DOHH2 (cell line): ENCODE measurements at regions not wholly inside any gene's neighbourhood (a gene's known extent, or its start where the extent isn't known, plus 50 kb on each side); places are given as distances from the start of the nearest gene placed in this dataset.

Experiments used
- H3F3A ChIP-seq: fragments of 200-600 bp; sonication (generic), shearing (Covaris generic); 2 replicates; pipeline ENCODE4 v1.6.0; 2016; ENCODE audit warnings: antibody characterized with exemption, mild to moderate bottlenecking; ENCODE audit not compliant: control insufficient read depth, insufficient read depth
- H3K27ac ChIP-seq: fragments of 200-600 bp; sonication (generic); 2 replicates; pipeline ENCODE4 v1.5.1; 2014; ENCODE audit warnings: low read depth, mild to moderate bottlenecking, low read length, moderate library complexity
- H3K27me3 ChIP-seq: fragments of 200-600 bp; sonication (generic); 2 replicates; pipeline ENCODE4 v1.6.1; 2014; ENCODE audit warnings: mild to moderate bottlenecking, low read length, mixed read lengths; ENCODE audit not compliant: control insufficient read depth
- H3K36me3 ChIP-seq: fragments of 200-600 bp; sonication (generic); 2 replicates; pipeline ENCODE4 v1.6.1; 2014; ENCODE audit warnings: mild to moderate bottlenecking, low read length, moderate library complexity, mixed read lengths; ENCODE audit not compliant: control insufficient read depth
- H3K4me1 ChIP-seq: fragments of 200-600 bp; sonication (generic); 2 replicates; pipeline ENCODE4 v1.6.1; 2014; ENCODE audit warnings: mild to moderate bottlenecking, low read length, mixed read lengths; ENCODE audit not compliant: control insufficient read depth
- H3K4me2 ChIP-seq: fragments of 200-600 bp; sonication (generic); 2 replicates; pipeline ENCODE4 v1.6.0; 2014; ENCODE audit warnings: mild to moderate bottlenecking, low read length, moderate library complexity
- H3K4me3 ChIP-seq: fragments of 200-600 bp; sonication (generic); 2 replicates; pipeline ENCODE4 v1.5.1; 2014; ENCODE audit warnings: mild to moderate bottlenecking, low read length, mixed read lengths
- H3K79me2 ChIP-seq: fragments of 200-600 bp; sonication (generic); 2 replicates; pipeline ENCODE4 v1.6.1; 2014; ENCODE audit warnings: mild to moderate bottlenecking, low read length, mixed read lengths; ENCODE audit not compliant: control insufficient read depth
- H3K9me2 ChIP-seq: fragments of 200-600 bp; sonication (generic); replicated peaks from 2 replicates; pipeline ENCODE4 v1.6.1; 2014; ENCODE audit warnings: mild to moderate bottlenecking, low read length, mixed read lengths; ENCODE audit not compliant: control insufficient read depth
- H3K9me3 ChIP-seq: fragments of 200-600 bp; sonication (generic); 2 replicates; pipeline ENCODE4 v1.6.1; 2014; ENCODE audit warnings: antibody characterized with exemption, low read length, mixed read lengths; ENCODE audit not compliant: control insufficient read depth, insufficient read depth
- H4K20me1 ChIP-seq: fragments of 200-600 bp; sonication (generic); 2 replicates; pipeline ENCODE4 v1.6.0; 2014; ENCODE audit warnings: low read depth, mild to moderate bottlenecking, antibody characterized with exemption, low read length, moderate library complexity; ENCODE audit not compliant: control insufficient read depth, insufficient read depth
- EZH2phosphoT487 ChIP-seq: fragments of 200-600 bp; sonication (generic); IDR thresholded peaks from 2 replicates; pipeline ENCODE4 v1.6.1; 2017; ENCODE audit warnings: borderline replicate concordance, mild to moderate bottlenecking, antibody characterized with exemption, low read length, moderate library complexity, mixed read lengths
- TF ChIP-seq, protein P1 (sequence below): fragments of 200-600 bp; sonication (generic); IDR thresholded peaks from one replicate; pipeline ENCODE4 v1.5.1; 2014; ENCODE audit warnings: antibody characterized with exemption, mild to moderate bottlenecking, low read depth, low read length; ENCODE audit not compliant: poor library complexity, severe bottlenecking

DNA sequence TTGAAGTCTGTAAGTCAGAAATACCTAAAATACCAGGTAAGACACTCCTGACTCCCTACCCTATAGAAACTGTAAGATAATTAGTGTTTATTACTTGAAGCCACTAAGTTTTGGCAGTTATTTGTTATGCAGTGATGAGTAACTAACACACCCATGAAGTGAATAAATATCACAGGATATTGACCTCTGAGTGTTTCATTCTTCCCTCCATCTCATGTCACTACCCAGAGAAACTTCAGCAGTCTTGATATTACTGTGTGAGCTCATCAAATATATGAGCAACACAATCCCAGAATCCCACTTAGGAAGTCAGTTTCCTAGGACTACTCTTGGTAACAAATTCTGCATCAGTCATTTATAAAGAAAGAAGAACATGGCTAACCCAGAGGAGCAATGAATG is 529.7 kb downstream of the FBXO15 start:
- Histone ChIP-seq H3K36me3 (no peaks in the 10 kb centered on the region), H3K27ac (no peak overlapping the region), H3F3A (no peaks in the 10 kb centered on the region), H3K4me2 (no peak overlapping the region), H3K4me1 (no peaks in the 10 kb centered on the region), H3K9me2 (no peaks in the 10 kb centered on the region; the same call in 1 of the 2 replicates), H4K20me1 (no peaks in the 10 kb centered on the region), H3K79me2 (no peaks in the 10 kb centered on the region), H3K9me3 (no peaks in the 10 kb centered on the region), H3K4me3 (no peak overlapping the region), H3K27me3 (no peaks in the 10 kb centered on the region)
- TF ChIP-seq, protein P1, sequence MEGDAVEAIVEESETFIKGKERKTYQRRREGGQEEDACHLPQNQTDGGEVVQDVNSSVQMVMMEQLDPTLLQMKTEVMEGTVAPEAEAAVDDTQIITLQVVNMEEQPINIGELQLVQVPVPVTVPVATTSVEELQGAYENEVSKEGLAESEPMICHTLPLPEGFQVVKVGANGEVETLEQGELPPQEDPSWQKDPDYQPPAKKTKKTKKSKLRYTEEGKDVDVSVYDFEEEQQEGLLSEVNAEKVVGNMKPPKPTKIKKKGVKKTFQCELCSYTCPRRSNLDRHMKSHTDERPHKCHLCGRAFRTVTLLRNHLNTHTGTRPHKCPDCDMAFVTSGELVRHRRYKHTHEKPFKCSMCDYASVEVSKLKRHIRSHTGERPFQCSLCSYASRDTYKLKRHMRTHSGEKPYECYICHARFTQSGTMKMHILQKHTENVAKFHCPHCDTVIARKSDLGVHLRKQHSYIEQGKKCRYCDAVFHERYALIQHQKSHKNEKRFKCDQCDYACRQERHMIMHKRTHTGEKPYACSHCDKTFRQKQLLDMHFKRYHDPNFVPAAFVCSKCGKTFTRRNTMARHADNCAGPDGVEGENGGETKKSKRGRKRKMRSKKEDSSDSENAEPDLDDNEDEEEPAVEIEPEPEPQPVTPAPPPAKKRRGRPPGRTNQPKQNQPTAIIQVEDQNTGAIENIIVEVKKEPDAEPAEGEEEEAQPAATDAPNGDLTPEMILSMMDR = no peak
- no peak for TF ChIP-seq EZH2phosphoT487

DNA sequence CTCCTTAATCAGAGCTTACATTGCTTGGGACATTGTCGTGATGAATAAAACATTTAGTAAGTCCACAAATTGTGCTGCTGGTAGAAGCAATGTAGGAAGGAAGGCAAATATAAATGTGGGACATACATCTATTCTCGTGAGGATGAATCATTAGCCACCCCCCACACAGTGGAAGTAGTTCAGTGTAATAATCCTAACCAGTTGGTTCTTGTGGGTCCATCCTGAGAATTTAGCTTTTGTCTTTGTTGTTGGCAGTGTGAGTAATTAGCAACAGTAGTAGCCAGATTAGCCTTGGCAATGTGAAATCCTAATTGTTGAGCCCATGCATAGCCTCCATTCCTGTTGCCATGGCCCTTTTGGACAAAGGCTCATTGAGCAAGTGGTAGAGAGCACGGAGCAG is 532.1 kb downstream of the FBXO15 start:
- no peaks in the 10 kb centered on the region for H3K27me3 ChIP-seq
- H3K4me2 ChIP-seq = no peak overlapping the region

DNA sequence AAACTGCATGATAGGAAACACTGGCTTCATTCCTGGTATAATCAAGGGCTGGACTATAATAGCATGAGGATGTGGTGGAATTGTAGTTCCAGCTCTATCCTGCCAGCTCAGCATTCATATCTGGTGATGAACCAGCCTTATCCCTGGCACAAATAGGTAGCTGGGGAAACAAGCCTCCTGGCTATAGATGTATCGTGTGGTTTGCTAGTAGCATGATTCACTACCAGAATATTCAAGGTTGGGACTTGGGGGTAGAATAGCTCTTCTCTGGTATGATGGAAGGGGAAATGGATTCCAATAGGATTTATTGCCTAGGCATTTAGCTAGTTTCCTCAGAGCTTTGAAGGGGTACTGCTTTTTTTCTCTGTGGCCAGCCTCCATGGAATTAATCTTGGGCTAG is 532.8 kb downstream of the FBXO15 start:
- no peaks in the 10 kb centered on the region for H3F3A ChIP-seq
- no peak overlapping the region for H3K27ac ChIP-seq
- no peak overlapping the region for H3K4me3 ChIP-seq
- no peaks in the 10 kb centered on the region for H3K36me3 ChIP-seq
- H3K79me2 ChIP-seq = no peaks in the 10 kb centered on the region
- no peaks in the 10 kb centered on the region for H3K9me3 ChIP-seq
- H3K4me2 ChIP-seq = no peak overlapping the region
- no peaks in the 10 kb centered on the region for H3K4me1 ChIP-seq
- no peaks in the 10 kb centered on the region; the same call in 1 of the 2 replicates for H3K9me2 ChIP-seq
- no peaks in the 10 kb centered on the region for H3K27me3 ChIP-seq
- TF ChIP-seq EZH2phosphoT487 = no peak
- TF ChIP-seq, protein P1 = no peak
- H4K20me1 ChIP-seq = no peaks in the 10 kb centered on the region

More for the DNA sequence above, 532.1 kb downstream of the FBXO15 start:
- Histone ChIP-seq H3K27ac (no peak overlapping the region), H3K4me3 (no peak overlapping the region), H3K4me1 (no peaks in the 10 kb centered on the region), H3F3A (no peaks in the 10 kb centered on the region), H3K9me2 (no peaks in the 10 kb centered on the region; the same call in 1 of the 2 replicates), H3K9me3 (no peaks in the 10 kb centered on the region), H4K20me1 (no peaks in the 10 kb centered on the region), H3K79me2 (no peaks in the 10 kb centered on the region), H3K36me3 (no peaks in the 10 kb centered on the region)
- TF ChIP-seq, protein P1 = no peak
- no peak for TF ChIP-seq EZH2phosphoT487

DNA sequence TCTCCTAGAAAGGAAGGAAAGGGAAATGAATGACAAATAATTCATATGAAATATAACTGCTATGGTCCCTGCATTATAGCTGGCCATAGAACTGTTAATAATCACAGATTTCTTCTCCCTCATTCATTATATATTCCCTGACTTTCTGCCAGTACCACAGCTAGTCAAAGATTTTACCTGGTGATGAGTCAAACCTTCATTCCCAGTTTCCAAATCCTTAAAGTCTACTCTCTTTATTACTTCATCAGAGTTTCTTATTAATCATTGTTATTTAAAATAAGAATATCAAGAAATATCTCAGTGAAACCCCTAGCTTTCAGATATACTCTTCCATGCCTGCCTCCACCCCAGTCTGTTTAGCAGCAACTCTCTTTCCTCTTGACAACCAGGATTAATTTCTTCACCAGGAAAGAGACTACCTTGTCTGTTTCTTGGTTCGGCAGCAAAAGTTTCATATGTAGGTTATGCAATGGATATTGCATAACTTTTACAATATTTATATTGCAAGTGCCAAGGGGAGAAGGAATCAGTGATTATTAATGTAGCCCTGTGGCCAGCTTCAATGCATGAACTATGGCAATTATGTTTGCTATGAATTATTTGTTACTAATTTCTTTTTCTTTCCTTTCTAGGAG is 533.8 kb downstream of the FBXO15 start:
- Histone ChIP-seq H4K20me1 (no peaks in the 10 kb centered on the region), H3K4me1 (no peaks in the 10 kb centered on the region), H3F3A (no peaks in the 10 kb centered on the region), H3K4me2 (no peak overlapping the region), H3K79me2 (no peaks in the 10 kb centered on the region), H3K4me3 (no peak overlapping the region), H3K36me3 (no peaks in the 10 kb centered on the region), H3K27ac (no peak overlapping the region), H3K27me3 (no peaks in the 10 kb centered on the region), H3K9me2 (no peaks in the 10 kb centered on the region; the same call in 1 of the 2 replicates), H3K9me3 (no peaks in the 10 kb centered on the region)
- TF ChIP-seq, protein P1 = no peak
- TF ChIP-seq EZH2phosphoT487 = no peak
